ENCODE measurements at regions not wholly inside any gene's neighbourhood (a gene's known extent, or its start where the extent isn't known, plus 50 kb on each side); places are given as distances from the start of the nearest gene placed in this dataset.

- TF ChIP-seq, protein P1, sequence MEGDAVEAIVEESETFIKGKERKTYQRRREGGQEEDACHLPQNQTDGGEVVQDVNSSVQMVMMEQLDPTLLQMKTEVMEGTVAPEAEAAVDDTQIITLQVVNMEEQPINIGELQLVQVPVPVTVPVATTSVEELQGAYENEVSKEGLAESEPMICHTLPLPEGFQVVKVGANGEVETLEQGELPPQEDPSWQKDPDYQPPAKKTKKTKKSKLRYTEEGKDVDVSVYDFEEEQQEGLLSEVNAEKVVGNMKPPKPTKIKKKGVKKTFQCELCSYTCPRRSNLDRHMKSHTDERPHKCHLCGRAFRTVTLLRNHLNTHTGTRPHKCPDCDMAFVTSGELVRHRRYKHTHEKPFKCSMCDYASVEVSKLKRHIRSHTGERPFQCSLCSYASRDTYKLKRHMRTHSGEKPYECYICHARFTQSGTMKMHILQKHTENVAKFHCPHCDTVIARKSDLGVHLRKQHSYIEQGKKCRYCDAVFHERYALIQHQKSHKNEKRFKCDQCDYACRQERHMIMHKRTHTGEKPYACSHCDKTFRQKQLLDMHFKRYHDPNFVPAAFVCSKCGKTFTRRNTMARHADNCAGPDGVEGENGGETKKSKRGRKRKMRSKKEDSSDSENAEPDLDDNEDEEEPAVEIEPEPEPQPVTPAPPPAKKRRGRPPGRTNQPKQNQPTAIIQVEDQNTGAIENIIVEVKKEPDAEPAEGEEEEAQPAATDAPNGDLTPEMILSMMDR (IDR thresholded peaks at IDR 0.05) = no peak
- TF ChIP-seq POLR2AphosphoS5 (IDR thresholded peaks at IDR 0.05) = no peak
- TF ChIP-seq EP300 (IDR thresholded peaks at IDR 0.05) = no peak
- no peak for TF ChIP-seq POLR2A (IDR thresholded peaks at IDR 0.05)
Observed at GRCh38 chr10:2929480-2930258, 137.7 kb upstream of the PFKP start.

Measured in sigmoid colon (tissue), 4 donors.